Spleen (tissue), 11 donors: ENCODE measurements at regions not wholly inside any gene's neighbourhood (a gene's known extent, or its start where the extent isn't known, plus 50 kb on each side); places are given as distances from the start of the nearest gene placed in this dataset.
"Not testable (repeated sequence)": the region's sequence is repeated elsewhere in the genome, so short reads cannot be mapped to it uniquely, and the experiment has no call there.

ENCODE experiments used
- DNase-seq: peaks from one replicate; pipeline ENCODE4 v3.0.0-alpha.2; 2020
- H3K27ac ChIP-seq, 8 donors: fragments of 200-600 bp; sonication (generic) in 7 of 8; 1 replicate in 4 of 8; 2 replicates in 4 of 8; pipeline versions ENCODE4 v1.5.0 to v1.8.0; 2016 to 2021; ENCODE audit warnings: inconsistent platforms in 4 of 8, mild to moderate bottlenecking in 4 of 8, moderate library complexity in 1 of 8
- H3K27me3 ChIP-seq, 7 donors: fragments of 200-600 bp; sonication (generic) in 6 of 7; replicated peaks in 1 of 7; 1 replicate in 4 of 7; 2 replicates in 3 of 7; pipeline versions ENCODE4 v1.5.0 to v1.8.0; 2016 to 2021; ENCODE audit warnings: inconsistent platforms in 3 of 7, mild to moderate bottlenecking in 1 of 7
- H3K36me3 ChIP-seq, 6 donors: fragments of 200-600 bp; sonication (generic) in 5 of 6; 1 replicate in 4 of 6; 2 replicates in 2 of 6; pipeline versions ENCODE4 v1.5.0 to v1.8.0; 2016 to 2021; ENCODE audit warnings: inconsistent platforms in 2 of 6
- H3K4me1 ChIP-seq, 6 donors: fragments of 200-600 bp; sonication (generic) in 5 of 6; 1 replicate in 3 of 6; 2 replicates in 3 of 6; pipeline versions ENCODE4 v1.5.0 to v1.8.0; 2016 to 2021; ENCODE audit warnings: inconsistent platforms in 3 of 6
- H3K4me3 ChIP-seq, 8 donors: fragments of 200-600 bp; sonication (generic) in 7 of 8; 1 replicate in 4 of 8; 2 replicates in 4 of 8; pipeline versions ENCODE4 v1.5.0 to v1.8.0; 2016 to 2021; ENCODE audit warnings: inconsistent platforms in 4 of 8, mild to moderate bottlenecking in 4 of 8, moderate library complexity in 2 of 8
- H3K9me3 ChIP-seq, 8 donors: fragments of 200-600 bp; sonication (generic) in 7 of 8; 1 replicate in 4 of 8; 2 replicates in 4 of 8; pipeline versions ENCODE4 v1.5.0 to v1.8.0; 2016 to 2021; ENCODE audit warnings: inconsistent platforms in 4 of 8
- POLR2A ChIP-seq, 3 donors: fragments of 450-650 bp; IDR thresholded peaks; one replicate each; pipeline ENCODE4 v1.5.1; 2017; ENCODE audit warnings: antibody characterized with exemption in 3 of 3, mild to moderate bottlenecking in 1 of 3
- POLR2AphosphoS5 ChIP-seq, 3 donors: sonication (generic); formaldehyde crosslinking; IDR thresholded peaks; one replicate each; pipeline ENCODE4 v1.5.1; 2017; ENCODE audit warnings: antibody characterized with exemption in 3 of 3
- WGBS, 5 donors: extraction: QIAGEN DNeasy Blood & Tissue Kit in 3 of 5; methylation state at CpG; one replicate each; pipeline versions ENCODE4 v1.1.5 to v1.1.7; 2013 to 2018; 5-methylcytosine and 5-hydroxymethylcytosine counted together
- intact Hi-C: fragments of 100-400 bp; cut with DNase I; formaldehyde crosslinking; loops from one replicate; pipeline ENCODE4 v1.15.0; 2023; ENCODE audit warnings: low total_unique reads
- TF ChIP-seq, protein P1 (sequence below), 11 experiments: fragments of 200-600 bp in 7 of 11; fragments of 450-650 bp in 4 of 11; sonication (generic) in 4 of 11; IDR thresholded peaks in 8 of 11; conservative IDR thresholded peaks in 3 of 11; 1 replicate in 7 of 11; 2 replicates in 4 of 11; pipeline versions ENCODE4 v1.4.0 to v1.8.0; 2016 to 2021; ENCODE audit warnings: antibody characterized with exemption in 11 of 11, inconsistent platforms in 4 of 11, mild to moderate bottlenecking in 1 of 11
- donor health status: healthy with polysubstance abuse.
- donor health status: DM: no; HTN: no; CAD: no; lungs with moderate emphysema.
- donor health status: DM: no; HTN: no; CAD: no.
- donor health status: Bipolar disorder and iron deficiency.
- donor health status: healthy.
- donor health status: DM: no; HTN: no; CAD: no.
- donor health status: DM: yes; HTN: yes; CAD: no.

- intact Hi-C loops, result no loop called here
- Histone ChIP-seq H3K4me3 (no peak overlapping the region), H3K27ac (no peak overlapping the region), H3K27me3 (no peaks in the 10 kb centered on the region), H3K36me3 (no peaks in the 10 kb centered on the region), H3K4me1 (no peaks in the 10 kb centered on the region), H3K9me3 (peaks cover 0 to 14% (median 8%) of the 10 kb centered on the region in 8 donors)
- no peak for DNase-seq
- 89 to 96% (median 90%) methylated on average over 3 of the region's 3 CpGs for WGBS, 5 donors
- TF ChIP-seq, protein P1, sequence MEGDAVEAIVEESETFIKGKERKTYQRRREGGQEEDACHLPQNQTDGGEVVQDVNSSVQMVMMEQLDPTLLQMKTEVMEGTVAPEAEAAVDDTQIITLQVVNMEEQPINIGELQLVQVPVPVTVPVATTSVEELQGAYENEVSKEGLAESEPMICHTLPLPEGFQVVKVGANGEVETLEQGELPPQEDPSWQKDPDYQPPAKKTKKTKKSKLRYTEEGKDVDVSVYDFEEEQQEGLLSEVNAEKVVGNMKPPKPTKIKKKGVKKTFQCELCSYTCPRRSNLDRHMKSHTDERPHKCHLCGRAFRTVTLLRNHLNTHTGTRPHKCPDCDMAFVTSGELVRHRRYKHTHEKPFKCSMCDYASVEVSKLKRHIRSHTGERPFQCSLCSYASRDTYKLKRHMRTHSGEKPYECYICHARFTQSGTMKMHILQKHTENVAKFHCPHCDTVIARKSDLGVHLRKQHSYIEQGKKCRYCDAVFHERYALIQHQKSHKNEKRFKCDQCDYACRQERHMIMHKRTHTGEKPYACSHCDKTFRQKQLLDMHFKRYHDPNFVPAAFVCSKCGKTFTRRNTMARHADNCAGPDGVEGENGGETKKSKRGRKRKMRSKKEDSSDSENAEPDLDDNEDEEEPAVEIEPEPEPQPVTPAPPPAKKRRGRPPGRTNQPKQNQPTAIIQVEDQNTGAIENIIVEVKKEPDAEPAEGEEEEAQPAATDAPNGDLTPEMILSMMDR (IDR thresholded peaks at IDR 0.05 in 8 of 11, conservative IDR thresholded peaks at IDR 0.05 in 3 of 11), result no peak
- TF ChIP-seq POLR2AphosphoS5 (IDR thresholded peaks at IDR 0.05) (no peak), POLR2A (IDR thresholded peaks at IDR 0.05) (no peak)
These were observed 169.7 kb upstream of the GALNT15 start for GRCh38 chr3:16004812-16005211.

- H3K36me3 ChIP-seq, result no peaks in the 10 kb centered on the region
- peaks cover 0 to 14% (median 8%) of the 10 kb centered on the region in 8 donors for H3K9me3 ChIP-seq
- TF ChIP-seq POLR2AphosphoS5 (IDR thresholded peaks at IDR 0.05) (no peak), POLR2A (IDR thresholded peaks at IDR 0.05) (no peak)
- TF ChIP-seq, protein P1 (IDR thresholded peaks at IDR 0.05 in 8 of 11, conservative IDR thresholded peaks at IDR 0.05 in 3 of 11), result no peak
- no peaks in the 10 kb centered on the region for H3K27me3 ChIP-seq
- no peak for DNase-seq
- intact Hi-C loops, result no loop called here
- H3K4me3 ChIP-seq, result no peak overlapping the region
- 86 to 93% (median 89%) methylated on average over 4 of the region's 4 CpGs for WGBS, 5 donors
- H3K27ac ChIP-seq, result no peak overlapping the region
- no peaks in the 10 kb centered on the region for H3K4me1 ChIP-seq
These were observed 163.1 kb upstream of the GALNT15 start for GRCh38 chr3:16011376-16011775.

DNA sequence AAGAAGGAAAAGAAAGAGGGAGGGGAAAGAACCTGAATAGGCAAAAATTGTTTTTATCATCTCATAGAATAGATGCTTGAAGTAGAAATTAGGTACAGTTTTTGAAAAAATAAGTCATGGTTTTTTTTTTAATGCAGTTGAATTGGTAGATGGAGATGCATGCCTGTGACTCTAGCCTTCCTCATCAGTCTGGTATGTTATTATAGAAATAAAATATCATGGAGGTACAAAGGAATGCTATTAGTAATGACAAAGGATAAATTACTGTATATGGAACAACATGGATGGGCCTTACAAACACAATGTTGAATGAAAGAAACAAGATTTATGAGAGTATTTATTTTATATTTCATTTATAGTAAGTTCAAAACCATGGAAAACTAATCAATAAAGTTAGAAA, 162.4 kb upstream of the GALNT15 start:
- Histone ChIP-seq H3K36me3 (no peaks in the 10 kb centered on the region), H3K27me3 (no peaks in the 10 kb centered on the region), H3K4me3 (no peak overlapping the region), H3K27ac (no peak overlapping the region), H3K9me3 (peaks cover 0 to 14% (median 8%) of the 10 kb centered on the region in 8 donors), H3K4me1 (no peaks in the 10 kb centered on the region)
- intact Hi-C loops, result no loop called here
- DNase-seq, result no peak
- TF ChIP-seq, protein P1 (IDR thresholded peaks at IDR 0.05 in 8 of 11, conservative IDR thresholded peaks at IDR 0.05 in 3 of 11), result no peak
- TF ChIP-seq POLR2A (IDR thresholded peaks at IDR 0.05), result no peak
- TF ChIP-seq POLR2AphosphoS5 (IDR thresholded peaks at IDR 0.05), result no peak

GRCh38 chr3:16013568-16013967, 160.9 kb upstream of the GALNT15 start:
- DNase-seq, result no peak
- no peak overlapping the region for H3K4me3 ChIP-seq
- TF ChIP-seq, protein P1 (IDR thresholded peaks at IDR 0.05 in 8 of 11, conservative IDR thresholded peaks at IDR 0.05 in 3 of 11), result no peak
- TF ChIP-seq POLR2A (IDR thresholded peaks at IDR 0.05) (no peak), POLR2AphosphoS5 (IDR thresholded peaks at IDR 0.05) (no peak)
- peaks cover 0 to under 1% (median 0%) of the 10 kb centered on the region in 8 donors for H3K9me3 ChIP-seq
- no peak overlapping the region for H3K27ac ChIP-seq
- intact Hi-C loops, result no loop called here
- H3K36me3 ChIP-seq, result no peaks in the 10 kb centered on the region
- 80 to 88% (median 83%) methylated on average over 2 of the region's 2 CpGs for WGBS, 5 donors
- H3K27me3 ChIP-seq, result no peaks in the 10 kb centered on the region
- H3K4me1 ChIP-seq, result no peaks in the 10 kb centered on the region

DNA sequence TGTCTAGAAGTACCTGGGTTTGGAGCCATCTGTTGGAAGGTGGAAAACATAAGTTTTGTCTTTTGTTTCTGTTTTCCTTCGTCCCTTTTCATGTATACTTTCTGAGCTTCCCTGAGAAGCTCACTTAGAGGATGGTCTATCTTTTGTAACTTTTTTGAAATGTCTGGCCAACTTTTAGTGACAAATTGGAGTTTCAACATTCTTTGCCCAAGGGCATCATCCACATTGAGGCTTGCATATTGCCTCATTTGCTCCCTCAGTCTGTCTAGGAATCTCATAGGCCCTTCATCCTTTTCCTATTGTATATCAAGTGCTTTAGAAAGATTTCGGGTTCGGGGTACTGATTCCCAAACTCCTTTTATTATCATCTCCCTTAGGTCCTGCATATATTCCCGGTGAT, 152.7 kb upstream of the GALNT15 start:
- H3K27ac ChIP-seq, DNase-seq, H3K27me3 ChIP-seq, H3K9me3 ChIP-seq, intact Hi-C loops, H3K4me3 ChIP-seq, H3K4me1 ChIP-seq, H3K36me3 ChIP-seq: not testable (repeated sequence)
- 80 to 91% (median 81%) methylated on average over 4 of the region's 4 CpGs for WGBS, 5 donors

DNA sequence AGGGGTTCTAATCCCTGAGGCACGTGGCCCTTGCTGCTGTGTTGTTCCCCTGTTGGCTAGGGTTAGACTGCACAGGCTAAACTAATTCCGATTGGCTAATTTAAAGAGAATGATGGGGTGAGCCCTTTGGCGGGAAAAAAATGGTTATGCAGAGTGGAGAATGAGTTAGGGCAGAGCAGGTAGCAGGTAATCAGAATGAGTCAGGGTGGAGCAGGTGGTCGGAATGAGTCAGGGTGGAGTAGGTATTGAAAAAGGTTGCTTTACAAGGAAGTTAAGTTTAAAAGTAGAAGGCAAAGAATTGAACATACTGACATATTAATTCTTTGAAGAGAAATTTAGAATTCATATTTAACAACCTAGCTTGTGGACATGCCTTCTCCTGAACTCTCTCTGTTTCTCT, 150.6 kb upstream of the GALNT15 start:
- H3K27me3 ChIP-seq, H3K27ac ChIP-seq, H3K4me1 ChIP-seq, DNase-seq, H3K36me3 ChIP-seq, H3K4me3 ChIP-seq, intact Hi-C loops, H3K9me3 ChIP-seq: not testable (repeated sequence)
- WGBS, 5 donors, result 83 to 91% (median 90%) methylated on average over 4 of the region's 4 CpGs
